Activated B cell treated with CpG ODN at 0.5 μM for 24 hours (primary cell): ENCODE measurements at regions not wholly inside any gene's neighbourhood (a gene's known extent, or its start where the extent isn't known, plus 50 kb on each side); places are given as distances from the start of the nearest gene placed in this dataset.
A peak's percentile ranks its signal among the peaks of the same experiment; 100 is the strongest.
"Not testable (repeated sequence)": the region's sequence is repeated elsewhere in the genome, so short reads cannot be mapped to it uniquely, and the experiment has no call there.

Experiments used
- ATAC-seq: fragments of 200-7000 bp; cut with Tn5 transposase; one replicate; pipeline ENCODE4 v1.10.0; 2021; ENCODE audit warnings: low read depth, mild to moderate bottlenecking, moderate library complexity
- CTCF ChIA-PET: fragments of 350-600 bp; sonication (Branson Sonifier 250); formaldehyde crosslinking; loops from one replicate; lab custom pipeline; 2021; ENCODE audit warnings: antibody characterized with exemption; lab: Charles Lee
- POLR2A ChIA-PET: fragments of 350-600 bp; sonication (Branson Sonifier 250); formaldehyde crosslinking; loops from one replicate; lab custom pipeline; 2021; ENCODE audit warnings: antibody characterized with exemption; lab: Charles Lee
- DNase-seq: peaks from one replicate; pipeline ENCODE4 v3.0.0; 2022
- H3K27ac Mint-ChIP-seq: one replicate; pipeline ENCODE4 v1.8.0; 2020; ENCODE audit warnings: mixed read lengths
- H3K27me3 Mint-ChIP-seq: one replicate; pipeline ENCODE4 v1.8.0; 2021; ENCODE audit warnings: mixed read lengths
- H3K36me3 Mint-ChIP-seq: one replicate; pipeline ENCODE4 v1.8.0; 2021; ENCODE audit warnings: low read depth, mixed read lengths
- H3K4me1 Mint-ChIP-seq: one replicate; pipeline ENCODE4 v1.8.0; 2021; ENCODE audit warnings: mixed read lengths
- H3K4me3 Mint-ChIP-seq: one replicate; pipeline ENCODE4 v1.8.0; 2020; ENCODE audit warnings: mild to moderate bottlenecking, mixed read lengths
- H3K9me3 Mint-ChIP-seq: one replicate; pipeline ENCODE4 v1.8.0; 2020; ENCODE audit warnings: mixed read lengths
- CTCF ChIP-seq: fragments of 200-600 bp; IDR thresholded peaks from one replicate; pipeline ENCODE4 v1.8.0; 2022; ENCODE audit warnings: antibody characterized with exemption, mild to moderate bottlenecking
- intact Hi-C: fragments of 100-400 bp; cut with micrococcal nuclease; formaldehyde crosslinking; loops from one replicate; pipeline ENCODE4 v1.15.1; 2024

- DNase-seq = no peak
- peaks cover 2% of the 10 kb centered on the region for H3K9me3 Mint-ChIP-seq
- intact Hi-C loops = no loop called here
- peak overlapping the region; percentile 3 for H3K27ac Mint-ChIP-seq
- peaks cover 4% of the 10 kb centered on the region for H3K36me3 Mint-ChIP-seq
- CTCF ChIA-PET = interaction anchor here (0.9 to 2.1 kb wide), 3 partner anchors 11 to 68 kb away, joined by 3 to 6 read pairs (median 5); no protein-coding TSS in a partner anchor
- H3K27me3 Mint-ChIP-seq = no peaks in the 10 kb centered on the region
- H3K4me1 Mint-ChIP-seq = peaks cover 28% of the 10 kb centered on the region
- no peak for ATAC-seq
- no peak for TF ChIP-seq CTCF
- POLR2A ChIA-PET = interaction anchor here (1.0 to 1.3 kb wide), 2 partner anchors 60 to 83 kb away, joined by 3 to 5 read pairs; partner anchors contain the start of gene ATF7IP2
- H3K4me3 Mint-ChIP-seq = no peak overlapping the region
These were observed 59.9 kb upstream of the ATF7IP2 start for GRCh38 chr16:10325783-10326543.

GRCh38 chr16:10326647-10327046 lies 59.2 kb upstream of the ATF7IP2 start:
- H3K27ac Mint-ChIP-seq = no peak overlapping the region
- no peak for ATAC-seq
- TF ChIP-seq CTCF = no peak
- H3K27me3 Mint-ChIP-seq = no peaks in the 10 kb centered on the region
- ChIA-PET CTCF (interaction anchor here (0.9 to 2.1 kb wide), 3 partner anchors 12 to 69 kb away, joined by 3 to 6 read pairs (median 5); no protein-coding TSS in a partner anchor), POLR2A (interaction anchor here (1.3 kb wide), 1 partner anchor 83 kb away, joined by 5 read pairs; no protein-coding TSS in a partner anchor)
- DNase-seq = no peak
- peaks cover 4% of the 10 kb centered on the region for H3K36me3 Mint-ChIP-seq
- no peak overlapping the region for H3K4me3 Mint-ChIP-seq
- peaks cover 30% of the 10 kb centered on the region for H3K4me1 Mint-ChIP-seq
- H3K9me3 Mint-ChIP-seq = peaks cover 2% of the 10 kb centered on the region
- intact Hi-C loops = no loop called here

GRCh38 chr16:10328291-10328690 lies 57.6 kb upstream of the ATF7IP2 start:
- H3K9me3 Mint-ChIP-seq, H3K4me3 Mint-ChIP-seq, H3K27me3 Mint-ChIP-seq, H3K36me3 Mint-ChIP-seq, ATAC-seq, DNase-seq: not testable (repeated sequence)
- Mint-ChIP-seq H3K4me1 (peaks cover 42% of the 10 kb centered on the region), H3K27ac (peak overlapping the region; percentile 41)
- intact Hi-C loops = loop anchor here (2.0 kb wide), 1 partner anchor 35 kb away; no protein-coding TSS in a partner anchor
- ChIA-PET CTCF (interaction anchor here (0.7 kb wide), 1 partner anchor 25 kb away, joined by 3 read pairs; no protein-coding TSS in a partner anchor), POLR2A (interaction anchor here (0.6 to 1.2 kb wide), 3 partner anchors 20 to 59 kb away, joined by 3 read pairs; partner anchors contain the start of gene ATF7IP2)

GRCh38 chr16:10332241-10332640 lies 53.6 kb upstream of the ATF7IP2 start:
- no peak for TF ChIP-seq CTCF
- Mint-ChIP-seq H3K4me3 (no peak overlapping the region), H3K27me3 (no peaks in the 10 kb centered on the region), H3K9me3 (no peaks in the 10 kb centered on the region), H3K4me1 (peaks cover 40% of the 10 kb centered on the region), H3K36me3 (peaks cover 4% of the 10 kb centered on the region), H3K27ac (peak overlapping the region; percentile 46)
- DNase-seq = no peak
- intact Hi-C loops = no loop called here
- ATAC-seq = no peak
- POLR2A ChIA-PET = no interaction called here
- CTCF ChIA-PET = no interaction called here

GRCh38 chr16:10332775-10333174 lies 53.1 kb upstream of the ATF7IP2 start:
- Mint-ChIP-seq H3K27ac (no peak overlapping the region), H3K36me3 (peaks cover 4% of the 10 kb centered on the region), H3K27me3 (no peaks in the 10 kb centered on the region), H3K4me3 (no peak overlapping the region), H3K4me1 (peaks cover 40% of the 10 kb centered on the region), H3K9me3 (no peaks in the 10 kb centered on the region)
- ChIA-PET POLR2A (no interaction called here), CTCF (no interaction called here)
- intact Hi-C loops = no loop called here
- DNase-seq (no peak), ATAC-seq (no peak)
- TF ChIP-seq CTCF = no peak
